ENCODE measurements at regions not wholly inside any gene's neighbourhood (a gene's known extent, or its start where the extent isn't known, plus 50 kb on each side); places are given as distances from the start of the nearest gene placed in this dataset.

DNA sequence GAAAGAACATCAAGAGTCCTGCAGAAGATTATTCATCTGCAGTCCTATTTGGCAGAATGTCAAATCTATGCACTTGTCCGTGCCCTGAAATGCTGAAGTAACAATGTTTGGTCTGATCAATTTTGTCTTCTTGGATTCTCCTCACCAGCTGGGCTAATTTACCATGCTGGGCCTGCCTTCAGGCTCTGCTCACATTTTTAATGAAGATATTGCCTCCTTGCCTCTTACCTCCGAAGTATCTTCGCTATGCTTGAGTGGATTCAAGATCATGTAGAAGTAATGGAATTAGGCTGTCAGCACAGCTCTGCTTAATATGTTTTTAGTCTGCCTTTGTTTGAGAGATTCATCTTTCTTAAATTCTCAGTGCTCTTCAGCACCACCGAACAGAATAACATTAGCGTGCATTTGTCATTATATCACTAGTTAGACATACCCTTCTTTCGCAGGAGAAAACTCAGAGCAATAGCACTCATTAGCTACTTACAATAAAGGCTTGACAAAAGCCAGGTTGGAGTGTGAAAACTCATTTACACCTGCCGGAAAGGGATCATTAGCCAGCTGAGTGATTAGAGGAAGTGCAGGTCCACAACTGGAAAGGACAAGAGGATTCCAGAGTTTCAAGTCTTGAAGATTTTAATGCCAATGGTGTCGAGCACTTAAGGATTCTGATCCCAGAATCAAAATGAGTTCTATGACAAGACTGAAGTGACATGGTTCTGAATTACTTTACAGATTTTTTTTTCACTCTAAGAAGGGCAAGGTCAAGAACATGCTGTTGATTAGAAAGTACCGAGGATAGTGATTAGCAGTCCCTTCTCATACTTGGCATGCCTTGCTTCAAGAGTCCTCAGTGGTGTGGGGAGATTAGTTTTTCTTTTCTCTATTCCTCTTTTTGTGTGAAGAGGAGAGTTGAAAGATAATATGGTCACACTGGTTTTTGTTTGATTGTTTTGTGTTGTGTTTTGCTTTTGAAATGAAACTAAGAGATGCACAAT lies 405.6 kb upstream of the TOM1L1 start:
- peak overlapping the region; percentile 8 for H3K4me3 ChIP-seq (ENCODE audit: low read length)
- H3K9me3 ChIP-seq (ENCODE audit: control insufficient read depth, low read length): no peaks in the 10 kb centered on the region
- TF ChIP-seq, protein P1, sequence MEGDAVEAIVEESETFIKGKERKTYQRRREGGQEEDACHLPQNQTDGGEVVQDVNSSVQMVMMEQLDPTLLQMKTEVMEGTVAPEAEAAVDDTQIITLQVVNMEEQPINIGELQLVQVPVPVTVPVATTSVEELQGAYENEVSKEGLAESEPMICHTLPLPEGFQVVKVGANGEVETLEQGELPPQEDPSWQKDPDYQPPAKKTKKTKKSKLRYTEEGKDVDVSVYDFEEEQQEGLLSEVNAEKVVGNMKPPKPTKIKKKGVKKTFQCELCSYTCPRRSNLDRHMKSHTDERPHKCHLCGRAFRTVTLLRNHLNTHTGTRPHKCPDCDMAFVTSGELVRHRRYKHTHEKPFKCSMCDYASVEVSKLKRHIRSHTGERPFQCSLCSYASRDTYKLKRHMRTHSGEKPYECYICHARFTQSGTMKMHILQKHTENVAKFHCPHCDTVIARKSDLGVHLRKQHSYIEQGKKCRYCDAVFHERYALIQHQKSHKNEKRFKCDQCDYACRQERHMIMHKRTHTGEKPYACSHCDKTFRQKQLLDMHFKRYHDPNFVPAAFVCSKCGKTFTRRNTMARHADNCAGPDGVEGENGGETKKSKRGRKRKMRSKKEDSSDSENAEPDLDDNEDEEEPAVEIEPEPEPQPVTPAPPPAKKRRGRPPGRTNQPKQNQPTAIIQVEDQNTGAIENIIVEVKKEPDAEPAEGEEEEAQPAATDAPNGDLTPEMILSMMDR (conservative IDR thresholded peaks at IDR 0.05): no peak
- Mint-ChIP-seq H3K27ac (peak overlapping the region; percentile 8), H3K36me3 (ENCODE audit: low read depth) (no peaks in the 10 kb centered on the region), H3K9me3 (peaks cover 10% of the 10 kb centered on the region), H3K4me1 (peaks cover 34% of the 10 kb centered on the region), H3K27me3 (ENCODE audit: insufficient read depth) (no peaks in the 10 kb centered on the region), H3K4me3 (peak overlapping the region; percentile 3)
- no peaks in the 10 kb centered on the region for H3K36me3 ChIP-seq (ENCODE audit: control insufficient read depth, insufficient read depth, low read length)
- H3K9ac ChIP-seq (ENCODE audit: extremely low read depth, low read length, poor library complexity, severe bottlenecking): no peak overlapping the region
- peaks cover 8% of the 10 kb centered on the region for H3K4me1 ChIP-seq (ENCODE audit: control insufficient read depth, insufficient read depth, low read length)
- H3K27ac ChIP-seq (ENCODE audit: low read depth, low read length): no peak overlapping the region
- WGBS, 2 experiments (ENCODE audit: insufficient coverage in 1 of 2, insufficient read length in 1 of 2): 73 to 85% methylated on average over 2 to 9 of the region's 9 CpGs
- H3K27me3 ChIP-seq (ENCODE audit: control insufficient read depth, insufficient read depth, low read length, poor library complexity, severe bottlenecking): no peaks in the 10 kb centered on the region
- peak; percentile 69 for DNase-seq

DNA sequence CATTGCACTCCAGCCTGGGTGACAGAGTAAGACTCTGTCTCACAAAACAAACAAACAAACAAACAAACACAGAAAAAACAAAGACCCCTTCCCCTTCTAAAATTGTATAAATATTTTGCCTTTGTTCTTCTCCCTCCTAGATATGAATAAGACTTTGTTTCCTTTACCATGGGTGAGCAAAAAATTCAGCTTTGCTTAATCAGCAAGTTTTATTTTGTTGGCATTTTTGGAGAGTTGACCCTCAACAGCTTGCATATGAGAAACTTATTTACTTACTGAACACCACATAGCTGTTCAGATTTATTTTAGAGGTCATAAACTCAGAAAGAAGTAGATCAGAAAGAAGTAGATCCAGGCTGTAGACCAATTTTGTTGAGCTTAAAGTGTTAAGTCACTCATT lies 395.2 kb upstream of the TOM1L1 start:
- no peak overlapping the region for H3K27ac ChIP-seq (ENCODE audit: low read depth, low read length)
- no peak overlapping the region for H3K4me3 ChIP-seq (ENCODE audit: low read length)
- Mint-ChIP-seq H3K9me3 (no peaks in the 10 kb centered on the region), H3K4me3 (no peak overlapping the region), H3K36me3 (ENCODE audit: low read depth) (no peaks in the 10 kb centered on the region), H3K4me1 (peaks cover 2% of the 10 kb centered on the region), H3K27ac (no peak overlapping the region), H3K27me3 (ENCODE audit: insufficient read depth) (no peaks in the 10 kb centered on the region)
- DNase-seq: no peak
- H3K9ac ChIP-seq (ENCODE audit: extremely low read depth, low read length, poor library complexity, severe bottlenecking): no peak overlapping the region
- no peaks in the 10 kb centered on the region for H3K9me3 ChIP-seq (ENCODE audit: control insufficient read depth, low read length)
- TF ChIP-seq, protein P1 (conservative IDR thresholded peaks at IDR 0.05): no peak
- no peaks in the 10 kb centered on the region for H3K36me3 ChIP-seq (ENCODE audit: control insufficient read depth, insufficient read depth, low read length)
- no peaks in the 10 kb centered on the region for H3K4me1 ChIP-seq (ENCODE audit: control insufficient read depth, insufficient read depth, low read length)
- no peaks in the 10 kb centered on the region for H3K27me3 ChIP-seq (ENCODE audit: control insufficient read depth, insufficient read depth, low read length, poor library complexity, severe bottlenecking)

GRCh38 chr17:54518706-54519105 lies 381.9 kb upstream of the TOM1L1 start:
- no peak overlapping the region for H3K4me3 ChIP-seq (ENCODE audit: low read length)
- no peaks in the 10 kb centered on the region for H3K27me3 ChIP-seq (ENCODE audit: control insufficient read depth, insufficient read depth, low read length, poor library complexity, severe bottlenecking)
- no peak overlapping the region for H3K4me3 Mint-ChIP-seq
- H3K9ac ChIP-seq (ENCODE audit: extremely low read depth, low read length, poor library complexity, severe bottlenecking): no peak overlapping the region
- H3K36me3 ChIP-seq (ENCODE audit: control insufficient read depth, insufficient read depth, low read length): no peaks in the 10 kb centered on the region
- H3K4me1 ChIP-seq (ENCODE audit: control insufficient read depth, insufficient read depth, low read length): peaks cover 3% of the 10 kb centered on the region
- no peak for DNase-seq
- H3K9me3 Mint-ChIP-seq: no peaks in the 10 kb centered on the region
- WGBS, 2 experiments (ENCODE audit: insufficient coverage in 1 of 2, insufficient read length in 1 of 2): 89% methylated on average over 2 of the region's 2 CpGs; no CpG with 5 or more reads in 1 of the 2 experiments
- no peaks in the 10 kb centered on the region for H3K9me3 ChIP-seq (ENCODE audit: control insufficient read depth, low read length)
- H3K36me3 Mint-ChIP-seq (ENCODE audit: low read depth): no peaks in the 10 kb centered on the region
- H3K27me3 Mint-ChIP-seq (ENCODE audit: insufficient read depth): no peaks in the 10 kb centered on the region
- H3K4me1 Mint-ChIP-seq: no peaks in the 10 kb centered on the region
- H3K27ac ChIP-seq (ENCODE audit: low read depth, low read length): no peak overlapping the region
- TF ChIP-seq, protein P1 (conservative IDR thresholded peaks at IDR 0.05): no peak
- H3K27ac Mint-ChIP-seq: no peak overlapping the region

All from endodermal cell (in vitro differentiated cells).